GM19438 (cell line): ENCODE measurements at regions not wholly inside any gene's neighbourhood (a gene's known extent, or its start where the extent isn't known, plus 50 kb on each side); places are given as distances from the start of the nearest gene placed in this dataset.
"Not testable (repeated sequence)": the region's sequence is repeated elsewhere in the genome, so short reads cannot be mapped to it uniquely, and the experiment has no call there.

Experiments
- ATAC-seq: cut with Tn5 transposase; IDR thresholded peaks from one replicate; pipeline ENCODE4 v1.9.1; 2021; ENCODE audit warnings: low read depth; ENCODE audit not compliant: unreplicated experiment

DNA sequence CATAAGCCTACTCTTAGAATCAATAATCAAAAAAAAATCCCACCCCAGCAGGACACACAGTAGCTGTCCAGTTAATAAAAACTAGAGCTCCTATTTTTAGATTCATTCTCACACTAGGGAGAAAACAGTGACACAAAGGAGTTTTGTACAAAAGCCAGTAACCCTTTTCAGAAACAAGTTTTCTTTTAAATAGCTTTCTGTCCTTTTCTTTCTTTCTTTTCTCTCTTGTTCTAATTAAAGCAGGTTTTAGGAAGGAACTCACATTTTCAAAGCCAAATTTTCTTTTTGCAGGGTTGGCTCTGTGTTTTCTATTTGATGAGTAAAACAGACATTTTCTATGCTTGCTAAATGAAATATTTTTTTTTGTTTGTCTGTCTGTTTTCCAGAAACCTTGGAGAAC is 1390.7 kb downstream of the FAM181B start:
- no peak for ATAC-seq

DNA sequence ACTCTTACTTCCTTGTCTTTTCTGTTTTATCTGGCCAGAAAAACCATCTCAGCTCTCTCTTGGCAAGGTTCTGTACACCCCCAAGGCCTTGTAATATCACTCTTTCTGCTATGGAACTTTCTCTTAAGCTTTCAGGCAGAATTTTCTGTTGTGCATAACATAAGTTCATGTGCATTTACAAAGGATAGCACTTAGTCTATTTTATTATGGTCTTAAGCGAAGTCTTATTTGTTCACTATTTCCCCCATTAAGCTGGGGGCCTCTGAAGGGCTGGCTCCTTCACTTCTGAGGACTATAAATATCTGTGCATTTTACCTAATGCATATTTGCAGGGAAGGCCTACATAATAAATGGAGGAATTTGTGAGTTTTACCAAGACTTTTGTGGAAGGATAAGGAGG is 1393.4 kb downstream of the FAM181B start:
- no peak for ATAC-seq

DNA sequence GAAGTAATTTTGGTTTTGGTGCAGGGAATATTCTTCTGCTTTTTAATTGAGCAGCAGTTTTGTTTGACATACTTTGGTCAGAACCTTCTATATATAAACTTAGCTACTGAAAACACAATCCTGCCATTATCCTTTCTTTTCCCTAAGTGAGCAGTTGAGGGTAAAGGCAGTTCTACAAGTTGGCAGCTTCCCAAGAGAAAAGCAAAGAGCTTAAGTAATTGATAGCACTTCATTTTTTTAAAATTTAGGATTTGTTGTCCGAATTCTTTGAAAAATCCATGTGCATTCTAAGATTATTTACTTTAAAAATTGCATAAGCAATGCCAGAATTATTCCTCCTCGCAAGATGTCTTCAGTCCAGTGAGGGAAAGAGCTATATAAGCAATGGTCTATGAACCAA is 1394.1 kb downstream of the FAM181B start:
- ATAC-seq, result no peak

DNA sequence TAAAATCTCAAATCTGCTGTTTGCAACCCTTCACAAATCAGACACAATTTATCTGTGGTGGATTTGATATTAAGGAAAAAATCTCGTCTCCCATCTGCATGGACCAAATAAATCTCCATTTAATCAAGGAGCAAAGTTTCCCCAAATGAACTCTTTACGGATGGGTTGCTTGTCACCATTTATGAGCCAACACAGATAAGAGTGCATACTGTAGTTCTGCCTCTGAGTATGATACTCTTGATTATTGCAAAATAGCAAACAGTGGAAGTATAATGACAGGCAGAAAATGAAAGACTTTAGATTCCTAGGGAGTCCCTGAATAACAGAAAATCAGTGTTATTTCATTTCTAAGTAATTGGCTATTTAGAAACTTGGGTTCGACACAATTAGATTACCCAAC is 1395.9 kb downstream of the FAM181B start:
- ATAC-seq, result no peak

DNA sequence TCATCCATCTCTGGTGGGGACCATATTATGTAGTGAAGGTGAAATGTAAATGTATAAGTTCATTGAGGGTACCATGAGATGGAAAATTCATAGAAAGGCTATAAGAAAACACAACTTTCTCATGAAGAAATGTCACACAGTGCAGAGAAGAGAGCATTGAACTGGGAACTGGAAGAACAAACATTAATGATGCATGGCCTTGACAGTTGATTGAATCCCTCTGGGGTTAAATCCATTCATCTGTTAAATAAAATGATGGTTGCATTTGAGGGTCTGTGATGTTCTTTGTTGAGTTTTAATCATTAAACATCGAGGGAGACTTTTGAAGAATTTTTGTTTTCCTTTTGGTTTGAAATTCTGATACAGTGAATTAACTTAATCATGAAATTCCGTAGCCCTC is 1401.4 kb downstream of the FAM181B start:
- ATAC-seq, result no peak

DNA sequence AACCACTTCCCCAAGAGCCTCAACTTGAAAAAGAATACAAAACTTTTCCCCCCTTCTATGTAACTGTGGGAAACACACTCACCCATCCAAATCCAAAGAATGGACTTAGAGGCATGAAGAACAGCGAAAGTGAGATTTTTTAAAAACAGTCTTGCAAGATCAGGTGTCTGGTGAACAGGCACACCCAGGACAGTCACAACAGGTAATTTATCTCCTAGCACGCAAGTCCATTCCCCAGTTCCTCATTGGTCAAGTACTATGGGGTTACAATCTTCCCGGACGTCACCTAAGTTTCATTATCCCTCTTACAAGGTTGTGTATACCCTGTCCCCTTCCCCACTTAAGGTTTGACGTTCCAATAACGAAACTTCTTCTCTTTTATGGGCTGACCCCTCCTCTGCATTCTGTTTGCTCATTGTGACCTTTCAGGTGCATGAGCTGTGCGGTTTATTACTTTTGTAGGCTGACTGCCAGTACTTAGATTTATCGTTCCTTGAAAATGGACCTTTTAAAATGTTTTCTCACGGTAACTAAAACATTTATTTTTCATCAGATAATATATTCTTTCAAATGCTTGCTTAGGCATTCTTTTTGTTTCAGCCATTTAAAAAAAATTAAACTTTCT is 1401.9 kb downstream of the FAM181B start:
- ATAC-seq, result no peak

DNA sequence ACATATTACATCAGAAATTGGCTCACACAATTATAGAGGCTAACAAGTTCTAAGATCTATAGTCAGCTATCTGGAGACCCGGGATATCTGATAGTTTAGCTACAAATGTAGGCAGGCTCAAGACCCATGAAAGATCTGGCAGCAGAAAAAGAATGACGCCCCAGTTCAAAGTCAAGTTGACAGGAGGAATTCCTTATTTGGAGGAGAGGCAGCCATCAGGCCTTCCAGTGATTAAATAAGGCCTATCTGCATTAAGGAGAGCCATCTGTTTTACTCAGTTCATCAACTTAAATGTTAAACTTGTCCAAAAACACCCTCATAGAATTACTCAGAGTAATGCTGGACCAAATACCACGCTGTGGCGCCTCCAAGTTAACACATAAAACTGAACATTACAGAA is 1402.6 kb downstream of the FAM181B start:
- ATAC-seq, result no peak

DNA sequence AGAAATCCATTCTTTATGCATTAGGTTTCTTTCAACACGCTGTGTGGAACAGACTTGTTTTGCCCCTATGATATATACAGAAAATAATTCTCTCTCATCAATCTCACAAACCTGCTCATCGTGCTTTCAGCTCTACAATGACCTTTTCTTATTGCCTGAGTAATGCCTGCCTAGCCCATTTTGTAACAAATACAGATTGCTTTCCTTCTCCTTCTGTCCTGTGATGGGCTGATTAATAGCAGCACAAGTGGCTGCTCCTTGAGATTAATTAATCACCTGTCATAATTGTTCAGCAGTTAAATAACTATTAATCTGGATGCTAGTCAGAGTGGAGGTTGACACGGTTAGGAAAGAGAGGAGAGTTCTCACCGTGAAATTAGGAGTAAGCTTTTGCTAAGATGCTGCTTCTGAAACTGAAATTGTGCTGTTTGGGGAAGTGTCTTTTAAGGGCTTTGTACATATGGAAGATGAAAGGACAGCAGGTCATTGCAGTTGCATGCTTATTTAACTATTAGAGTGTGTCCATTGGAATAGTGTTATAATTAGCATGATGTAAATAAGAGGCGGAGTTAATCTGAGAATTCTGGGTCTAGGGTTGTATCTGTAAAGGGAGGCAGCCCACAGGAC is 1430.5 kb downstream of the FAM181B start:
- ATAC-seq, result no peak

DNA sequence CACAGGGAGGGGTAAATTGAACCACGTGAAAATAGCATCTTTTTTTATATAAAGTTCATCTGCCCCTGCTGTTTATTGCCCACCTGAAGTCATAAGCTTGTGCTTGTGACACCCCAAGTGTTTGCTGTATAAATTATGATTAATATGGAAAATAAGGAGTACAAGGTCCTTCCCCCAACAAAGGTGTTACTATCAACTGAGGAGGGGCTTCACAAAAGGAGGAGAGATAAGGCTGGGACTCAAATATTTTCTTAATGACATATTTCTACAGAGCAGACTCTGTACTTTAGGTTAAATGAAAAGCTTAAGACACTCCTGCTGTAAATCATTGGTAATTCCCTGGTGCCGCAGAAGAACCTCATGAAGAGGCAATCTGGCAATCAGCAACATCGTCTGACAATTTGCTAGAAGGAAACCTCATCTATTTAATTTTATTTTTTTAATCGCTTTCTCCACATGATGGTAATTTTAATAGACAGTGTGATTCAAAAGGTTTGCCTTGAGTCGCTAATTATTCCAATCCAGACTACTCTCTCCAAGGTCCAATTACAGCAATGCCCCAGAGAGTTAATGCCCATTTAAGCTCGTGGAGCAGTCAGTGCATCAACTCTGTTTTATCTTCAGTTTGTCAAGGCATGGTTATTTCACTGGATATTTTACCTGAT is 1432.4 kb downstream of the FAM181B start:
- no peak for ATAC-seq

DNA sequence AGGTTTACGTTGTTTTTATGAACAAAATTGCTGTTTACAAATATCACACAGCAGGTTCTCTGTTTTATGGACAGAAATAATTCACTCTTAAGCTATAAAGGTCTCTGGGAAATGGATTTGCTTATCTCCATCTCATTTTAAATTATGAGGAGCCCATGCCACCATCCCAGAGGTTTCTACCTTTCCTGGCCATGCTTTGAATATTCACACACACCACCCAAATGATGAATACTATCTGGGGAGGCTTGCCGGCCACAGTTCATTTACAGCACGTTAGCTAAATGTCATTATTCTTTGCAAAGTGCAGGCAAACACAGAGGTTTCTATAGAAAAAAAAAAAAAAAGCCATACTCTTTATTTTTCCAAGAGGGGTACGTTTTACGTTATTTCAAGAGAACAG is 1446.7 kb downstream of the FAM181B start:
- no peak for ATAC-seq

DNA sequence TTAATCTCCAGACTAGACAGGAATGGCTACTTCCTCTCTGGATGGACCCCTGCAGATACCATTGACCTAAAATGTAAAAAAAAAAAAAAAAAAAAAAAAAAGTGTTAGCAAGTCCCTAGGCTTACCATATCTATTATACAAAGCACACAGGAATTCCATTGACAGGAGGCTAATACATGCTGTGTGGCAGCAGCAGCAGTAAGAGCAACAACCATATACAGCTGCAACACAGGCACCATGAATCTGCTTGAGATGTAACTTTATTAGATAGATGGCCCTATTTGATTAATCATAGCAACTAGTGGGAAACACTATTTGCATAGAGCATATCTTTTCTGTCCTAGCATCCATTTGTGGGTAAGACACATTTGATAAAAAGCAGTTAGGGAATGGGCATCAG is 1447.1 kb downstream of the FAM181B start:
- no peak for ATAC-seq

DNA sequence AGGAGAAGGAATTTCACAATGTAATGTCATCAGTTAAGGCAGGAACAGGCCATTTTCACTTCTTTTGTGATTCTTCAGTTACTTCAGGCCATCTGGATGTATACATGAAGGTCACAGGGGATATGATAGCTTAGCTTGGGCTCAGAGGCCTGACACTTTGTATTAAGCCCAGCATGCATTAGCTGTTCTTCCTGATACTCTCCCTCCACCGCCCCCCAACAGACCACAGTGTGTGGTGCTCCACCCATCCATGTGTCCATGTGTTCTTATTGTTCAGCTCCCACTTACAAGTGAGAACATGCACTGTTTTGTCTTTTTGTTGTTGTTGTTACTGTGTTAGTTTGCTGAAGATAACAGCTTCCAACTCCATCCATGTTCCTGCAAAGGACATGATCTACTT is 1453.4 kb downstream of the FAM181B start:
- not testable (repeated sequence) for ATAC-seq

DNA sequence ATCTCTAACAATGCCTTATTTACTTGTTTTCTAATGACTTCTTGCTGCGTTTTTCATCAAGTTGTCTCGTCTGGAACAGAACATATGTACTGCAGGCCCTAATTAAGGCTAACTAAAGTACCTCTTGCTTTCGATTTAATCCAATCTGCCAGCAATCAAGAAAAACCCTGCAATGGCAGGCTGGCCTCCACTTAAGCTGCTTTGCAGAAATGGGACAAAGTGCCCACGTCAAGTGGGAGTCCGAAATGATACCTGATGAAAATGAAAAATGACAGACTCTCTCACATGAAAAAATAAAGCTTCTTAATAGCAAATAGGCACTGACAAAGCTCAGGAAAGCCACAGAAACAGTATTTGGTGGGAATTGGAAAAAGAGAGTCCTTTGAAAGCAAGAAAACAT is 1454.7 kb downstream of the FAM181B start:
- ATAC-seq, result no peak

DNA sequence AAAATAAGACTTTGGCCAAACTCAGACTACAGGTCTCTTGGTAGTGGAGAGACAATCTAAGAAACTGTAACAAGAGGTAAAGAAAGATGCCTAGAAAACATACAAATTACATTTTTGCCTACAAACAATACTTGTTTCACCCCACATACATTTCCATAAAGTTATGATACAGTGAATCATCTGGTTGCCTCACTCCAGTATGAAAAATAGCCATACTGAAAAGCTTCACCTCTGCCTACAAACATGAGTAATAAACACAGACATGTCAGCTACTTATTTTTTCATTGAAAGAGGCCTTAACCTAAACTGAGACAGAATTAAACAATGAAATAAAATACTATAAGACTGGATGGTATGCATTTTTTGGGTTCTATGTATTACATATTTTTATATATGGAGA is 1463.0 kb downstream of the FAM181B start:
- ATAC-seq, result no peak

DNA sequence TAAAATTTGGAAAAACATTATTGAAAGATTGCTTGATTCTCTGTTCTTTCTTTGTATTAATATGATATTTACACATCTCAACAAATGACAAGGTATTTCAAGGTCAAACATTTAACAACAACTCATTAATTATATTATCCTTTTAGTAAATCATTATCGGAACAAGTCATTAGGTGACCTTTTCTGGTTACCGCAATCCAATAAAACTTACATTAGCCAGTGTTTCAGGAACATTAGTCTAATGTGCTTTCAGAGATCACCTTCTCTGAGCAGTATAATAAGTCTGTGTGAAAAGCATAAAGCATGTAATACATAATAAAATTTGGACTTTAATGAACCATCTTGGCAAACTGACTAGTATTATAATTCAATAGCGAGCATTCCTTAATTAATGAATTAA is 1466.4 kb downstream of the FAM181B start:
- ATAC-seq, result no peak

DNA sequence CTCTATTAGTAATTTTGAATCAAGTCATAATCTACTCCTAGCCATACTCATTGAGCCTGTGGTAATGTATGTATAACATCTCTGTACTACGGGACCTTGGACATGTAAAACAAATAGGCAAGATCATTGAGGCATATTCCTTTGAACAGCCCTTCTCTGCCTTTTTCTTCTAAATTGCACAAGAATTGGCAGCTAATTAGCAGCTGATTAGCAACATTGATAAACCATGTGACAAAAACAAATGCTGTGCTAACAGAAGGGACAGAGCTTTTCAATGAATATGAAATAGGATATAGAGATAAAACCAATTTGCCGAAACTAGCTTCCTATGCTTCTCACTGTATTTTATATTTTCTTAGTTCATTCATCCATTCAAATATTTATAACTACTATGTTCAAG is 1474.2 kb downstream of the FAM181B start:
- ATAC-seq, result no peak

DNA sequence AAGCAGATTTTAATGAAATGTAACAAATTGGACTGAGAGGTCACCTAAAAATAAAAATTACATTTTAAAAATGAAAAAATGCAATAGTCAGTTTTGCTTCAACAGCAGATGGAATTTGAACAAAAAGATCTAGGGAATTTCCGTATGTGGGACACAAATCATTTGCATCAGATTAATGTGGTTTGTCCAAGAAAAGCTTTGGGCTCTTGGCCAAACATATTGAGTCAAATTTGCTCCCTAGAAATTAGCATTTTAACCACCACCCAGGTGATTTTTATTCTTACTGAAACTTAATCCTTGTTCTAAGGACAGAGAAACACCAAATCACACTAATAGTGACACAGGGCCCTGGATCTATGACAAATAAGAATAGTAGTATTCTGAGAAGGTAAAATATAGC is 1477.8 kb downstream of the FAM181B start:
- ATAC-seq, result no peak

DNA sequence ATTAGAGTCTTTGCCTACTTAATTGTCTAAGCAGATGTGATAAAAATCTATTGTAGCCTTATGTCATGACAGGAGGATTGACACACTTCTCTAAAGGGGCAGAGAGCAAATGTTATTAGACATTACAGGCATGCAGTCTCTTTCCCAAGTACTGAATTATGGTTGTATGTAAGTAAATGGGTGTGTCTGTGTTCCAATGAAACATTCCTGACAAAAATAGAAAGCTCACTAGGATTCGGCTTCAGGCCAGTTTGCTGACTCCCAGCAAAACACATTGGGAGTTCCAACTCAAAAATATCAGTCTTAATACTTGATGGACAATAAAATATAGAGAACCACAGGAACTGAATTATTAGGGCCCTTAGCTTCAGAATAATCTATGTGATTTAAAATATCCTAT is 1480.4 kb downstream of the FAM181B start:
- no peak for ATAC-seq

DNA sequence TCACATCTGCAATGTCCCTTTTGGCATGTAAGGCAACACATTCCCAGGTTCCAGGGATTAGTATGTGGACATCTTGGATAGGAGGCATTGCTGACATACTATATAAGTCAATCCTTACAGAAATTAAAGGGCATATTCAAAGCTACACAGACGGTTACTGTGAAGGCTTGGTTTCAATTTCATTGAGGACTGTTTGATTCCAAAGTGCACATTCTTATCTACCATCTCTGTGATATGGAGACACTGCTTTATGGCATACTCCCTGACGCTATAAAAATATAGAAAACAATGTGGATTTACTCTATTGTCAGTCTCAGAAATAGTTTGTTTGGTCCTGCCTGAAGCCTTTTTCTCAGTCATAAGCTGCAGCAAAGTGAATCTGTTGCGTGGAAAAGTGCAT is 1486.7 kb downstream of the FAM181B start:
- no peak for ATAC-seq

DNA sequence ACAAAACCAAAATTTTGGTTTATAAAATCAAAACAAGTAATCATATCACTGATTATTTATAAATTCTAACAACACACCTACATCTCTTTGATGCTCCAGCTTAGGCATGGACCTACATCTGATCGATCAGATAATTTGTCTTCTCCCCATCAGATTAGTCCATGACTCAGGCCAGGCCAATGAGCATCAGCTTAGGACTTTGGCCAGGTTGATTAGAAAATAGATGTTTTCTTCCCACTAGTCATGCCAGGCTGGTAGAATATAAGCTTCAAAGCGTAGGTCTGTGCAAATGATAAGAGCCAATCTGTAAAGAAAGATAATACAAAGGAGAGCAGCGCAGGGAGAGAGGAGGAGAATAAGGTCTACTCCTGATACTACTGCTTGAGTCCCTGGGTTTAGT is 1487.9 kb downstream of the FAM181B start:
- no peak for ATAC-seq

DNA sequence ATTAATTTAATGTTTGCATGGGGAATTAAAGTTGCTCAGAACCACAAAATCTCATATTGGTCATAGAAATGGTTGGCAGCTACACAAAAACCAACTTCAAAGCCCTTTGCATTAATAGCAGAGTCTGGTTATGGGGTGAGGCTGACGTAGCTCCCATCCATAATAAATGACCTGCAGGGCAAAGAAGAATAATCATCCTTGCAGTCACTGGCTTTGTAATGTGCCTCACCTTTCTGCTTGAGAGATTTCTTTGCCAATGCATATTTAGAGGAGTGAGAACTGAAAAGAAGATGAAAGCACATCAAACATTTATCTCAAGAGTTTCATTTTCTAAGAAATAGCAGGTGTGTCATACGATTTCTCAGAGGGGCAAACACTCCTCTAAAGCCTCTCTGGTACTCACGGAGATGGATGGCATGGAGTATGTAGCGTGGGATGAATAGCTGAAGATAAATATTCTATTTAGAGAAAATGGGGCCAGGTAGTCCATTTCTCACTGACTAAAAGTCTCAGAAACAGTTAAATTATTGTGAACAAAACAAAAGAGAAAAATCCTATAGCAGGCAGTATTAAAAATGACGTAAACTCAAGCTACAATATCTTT is 1491.9 kb downstream of the FAM181B start:
- ATAC-seq, result no peak

DNA sequence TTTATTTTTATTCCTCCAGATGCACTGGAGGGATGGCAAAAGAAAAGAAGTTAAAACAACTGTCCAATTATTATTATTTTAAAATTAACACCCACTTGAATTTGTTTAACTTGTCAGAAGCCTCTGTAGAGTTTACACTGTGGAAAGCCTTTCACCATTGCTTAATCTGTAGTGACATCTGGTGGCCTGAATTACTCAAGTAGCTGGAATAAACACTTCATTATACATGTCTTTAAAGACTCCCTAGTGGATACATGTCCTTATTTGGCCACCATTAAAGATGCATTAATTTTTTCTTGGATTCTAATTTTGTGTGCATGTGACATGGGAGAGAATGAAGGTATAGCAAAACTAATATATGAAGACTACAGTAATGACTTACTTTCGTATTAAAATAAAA is 1496.5 kb downstream of the FAM181B start:
- no peak for ATAC-seq
